ENCODE measurements at regions not wholly inside any gene's neighbourhood (a gene's known extent, or its start where the extent isn't known, plus 50 kb on each side); places are given as distances from the start of the nearest gene placed in this dataset.

- TF ChIP-seq SMAD1 (IDR thresholded peaks at IDR 0.05; ENCODE audit: low read depth, partially characterized antibody): no peak
- TF ChIP-seq RFX5 (IDR thresholded peaks at IDR 0.05; ENCODE audit: low read depth, low read length): no peak
Observed at GRCh38 chr13:57569986-57570385, 61.6 kb upstream of the PCDH17 start (continued).

Data from GM12878 (cell line).